AG04450 (cell line): ENCODE measurements at regions not wholly inside any gene's neighbourhood (a gene's known extent, or its start where the extent isn't known, plus 50 kb on each side); places are given as distances from the start of the nearest gene placed in this dataset.

Source experiments
- CTCF ChIA-PET: fragments of 300-600, 350-600 bp; formaldehyde crosslinking; extraction: SDS; loops from one replicate; lab custom pipeline; 2022; ENCODE audit warnings: antibody characterized with exemption, inconsistent platforms; lab: Charles Lee
- POLR2A ChIA-PET: fragments of 350-600 bp; formaldehyde crosslinking; extraction: SDS; loops from one replicate; lab custom pipeline; 2021; ENCODE audit warnings: antibody characterized with exemption, inconsistent platforms; lab: Yijun Ruan, JAX
- DNase-seq: peaks from one replicate; pipeline ENCODE4 v3.0.0-alpha.2; 2011; ENCODE audit warnings: low read depth, low spot score
- H3K27ac ChIP-seq: one replicate; pipeline ENCODE4 v1.5.1; 2012; ENCODE audit warnings: low read depth, low read length, control low read depth
- H3K27me3 ChIP-seq: one replicate; pipeline ENCODE4 v1.6.0; 2012; ENCODE audit warnings: low read length; ENCODE audit not compliant: control insufficient read depth, insufficient read depth
- H3K4me3 ChIP-seq: 2 replicates; pipeline ENCODE4 v1.5.1; 2011; ENCODE audit warnings: mild to moderate bottlenecking, low read depth, low read length, control low read depth
- H3K9me3 ChIP-seq: 2 replicates; pipeline ENCODE4 v1.5.1; 2012; ENCODE audit warnings: low read length; ENCODE audit not compliant: control insufficient read depth, insufficient read depth
- TF ChIP-seq, protein P1 (sequence below): IDR thresholded peaks from 2 replicates; pipeline ENCODE4 v1.5.1; 2011; ENCODE audit warnings: low read depth, low read length, control low read depth, inconsistent platforms

DNA sequence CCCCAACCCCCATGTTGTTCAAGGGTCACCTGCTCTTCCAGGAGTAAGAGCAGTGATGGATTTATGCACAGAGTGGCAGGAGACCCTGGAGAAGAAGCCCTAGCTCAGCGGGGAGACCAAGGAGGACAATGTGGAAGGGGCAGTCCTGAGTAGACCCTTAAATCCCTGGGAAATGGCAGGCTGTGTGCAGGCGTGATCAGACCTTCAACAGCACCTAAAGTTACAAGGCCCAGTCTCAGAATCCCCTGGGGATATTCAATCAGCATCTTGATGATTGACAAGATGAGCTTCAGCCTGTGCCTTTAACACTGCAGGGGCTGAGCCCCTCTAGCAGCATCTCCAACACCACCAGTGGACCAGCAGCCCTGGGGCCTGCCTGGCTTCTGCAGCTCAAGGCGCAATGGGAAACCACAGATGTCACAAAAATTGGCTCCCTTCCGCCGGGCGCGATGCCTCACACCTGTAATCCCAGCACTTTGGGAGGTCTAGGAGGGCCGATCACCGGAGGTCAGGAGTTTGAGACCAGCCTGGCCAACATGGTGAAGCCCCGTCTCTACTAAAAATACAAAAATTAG lies 60.4 kb downstream of the IRF2BP2 start:
- H3K4me3 ChIP-seq, result no peak overlapping the region
- no peaks in the 10 kb centered on the region; the same call in 1 of the 2 replicates for H3K9me3 ChIP-seq
- TF ChIP-seq, protein P1, sequence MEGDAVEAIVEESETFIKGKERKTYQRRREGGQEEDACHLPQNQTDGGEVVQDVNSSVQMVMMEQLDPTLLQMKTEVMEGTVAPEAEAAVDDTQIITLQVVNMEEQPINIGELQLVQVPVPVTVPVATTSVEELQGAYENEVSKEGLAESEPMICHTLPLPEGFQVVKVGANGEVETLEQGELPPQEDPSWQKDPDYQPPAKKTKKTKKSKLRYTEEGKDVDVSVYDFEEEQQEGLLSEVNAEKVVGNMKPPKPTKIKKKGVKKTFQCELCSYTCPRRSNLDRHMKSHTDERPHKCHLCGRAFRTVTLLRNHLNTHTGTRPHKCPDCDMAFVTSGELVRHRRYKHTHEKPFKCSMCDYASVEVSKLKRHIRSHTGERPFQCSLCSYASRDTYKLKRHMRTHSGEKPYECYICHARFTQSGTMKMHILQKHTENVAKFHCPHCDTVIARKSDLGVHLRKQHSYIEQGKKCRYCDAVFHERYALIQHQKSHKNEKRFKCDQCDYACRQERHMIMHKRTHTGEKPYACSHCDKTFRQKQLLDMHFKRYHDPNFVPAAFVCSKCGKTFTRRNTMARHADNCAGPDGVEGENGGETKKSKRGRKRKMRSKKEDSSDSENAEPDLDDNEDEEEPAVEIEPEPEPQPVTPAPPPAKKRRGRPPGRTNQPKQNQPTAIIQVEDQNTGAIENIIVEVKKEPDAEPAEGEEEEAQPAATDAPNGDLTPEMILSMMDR, result no peak
- DNase-seq, result no peak
- no peak overlapping the region for H3K27ac ChIP-seq
- ChIA-PET CTCF (no interaction called here), POLR2A (no interaction called here)
- H3K27me3 ChIP-seq, result no peaks in the 10 kb centered on the region

DNA sequence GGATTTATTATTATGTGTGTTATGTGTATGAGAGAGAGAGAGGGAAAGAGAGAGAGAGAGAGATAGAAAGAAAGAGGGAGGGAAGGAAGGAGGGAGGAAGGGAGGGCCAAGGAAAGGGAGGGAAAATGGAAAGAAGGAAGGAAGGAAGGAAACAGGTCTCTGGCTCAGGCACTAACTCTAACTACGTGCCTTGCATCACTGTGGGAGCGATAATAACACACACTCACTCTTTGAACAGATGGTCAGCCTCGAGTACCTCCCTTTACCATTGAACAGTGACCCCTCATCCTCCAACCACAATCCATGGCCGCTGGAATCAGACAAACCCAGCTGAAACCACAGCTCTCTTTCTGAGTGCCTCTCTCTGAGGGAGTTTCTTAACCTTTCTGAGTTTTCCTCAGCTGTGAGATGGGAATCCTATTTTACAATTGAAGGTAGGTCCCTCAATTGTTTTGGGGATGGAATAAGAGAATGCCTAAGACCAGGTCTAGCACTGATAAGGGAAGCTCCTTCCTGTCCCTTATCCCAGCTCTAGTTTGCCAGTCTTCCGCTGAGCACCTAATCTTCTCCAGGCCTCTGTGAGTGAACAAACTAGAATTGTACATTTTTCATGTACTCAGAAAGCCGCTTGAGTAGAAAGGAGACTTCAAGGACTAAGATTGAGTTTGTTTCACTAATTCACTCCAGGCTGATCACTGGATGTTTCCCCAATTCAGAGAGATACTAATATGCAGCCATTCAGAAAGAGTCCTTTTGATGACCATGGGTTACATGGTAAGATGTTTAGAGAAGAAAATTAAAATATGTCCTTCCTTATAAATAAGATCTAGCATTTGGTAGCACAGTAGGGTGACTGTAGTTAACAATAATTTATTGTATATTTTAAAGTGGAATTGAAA lies 62.8 kb downstream of the IRF2BP2 start:
- H3K27me3 ChIP-seq, result no peaks in the 10 kb centered on the region
- TF ChIP-seq, protein P1, result no peak
- POLR2A ChIA-PET, result no interaction called here
- CTCF ChIA-PET, result no interaction called here
- H3K9me3 ChIP-seq, result no peaks in the 10 kb centered on the region; the same call in 1 of the 2 replicates
- H3K4me3 ChIP-seq, result no peak overlapping the region
- H3K27ac ChIP-seq, result no peak overlapping the region
- no peak for DNase-seq

DNA sequence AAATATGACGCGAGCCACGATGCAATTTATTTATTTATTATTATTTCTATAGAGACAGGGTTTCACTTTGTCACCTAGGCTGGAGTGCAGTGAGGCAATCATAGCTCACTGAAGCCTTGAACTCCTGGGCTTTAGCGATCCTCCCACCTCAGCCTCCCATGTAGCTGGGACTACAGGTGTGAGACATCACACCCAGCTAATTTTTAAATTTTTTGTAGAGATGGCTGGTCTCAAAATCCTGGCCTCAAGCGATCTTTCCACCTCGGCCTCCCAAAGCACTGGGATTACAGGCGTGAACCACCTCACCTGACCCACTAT lies 63.6 kb downstream of the IRF2BP2 start:
- DNase-seq, result no peak
- ChIA-PET POLR2A (no interaction called here), CTCF (no interaction called here)
- H3K27ac ChIP-seq, result no peak overlapping the region
- H3K27me3 ChIP-seq, result no peaks in the 10 kb centered on the region
- no peak overlapping the region for H3K4me3 ChIP-seq
- no peaks in the 10 kb centered on the region; the same call in 1 of the 2 replicates for H3K9me3 ChIP-seq
- TF ChIP-seq, protein P1, result no peak

DNA sequence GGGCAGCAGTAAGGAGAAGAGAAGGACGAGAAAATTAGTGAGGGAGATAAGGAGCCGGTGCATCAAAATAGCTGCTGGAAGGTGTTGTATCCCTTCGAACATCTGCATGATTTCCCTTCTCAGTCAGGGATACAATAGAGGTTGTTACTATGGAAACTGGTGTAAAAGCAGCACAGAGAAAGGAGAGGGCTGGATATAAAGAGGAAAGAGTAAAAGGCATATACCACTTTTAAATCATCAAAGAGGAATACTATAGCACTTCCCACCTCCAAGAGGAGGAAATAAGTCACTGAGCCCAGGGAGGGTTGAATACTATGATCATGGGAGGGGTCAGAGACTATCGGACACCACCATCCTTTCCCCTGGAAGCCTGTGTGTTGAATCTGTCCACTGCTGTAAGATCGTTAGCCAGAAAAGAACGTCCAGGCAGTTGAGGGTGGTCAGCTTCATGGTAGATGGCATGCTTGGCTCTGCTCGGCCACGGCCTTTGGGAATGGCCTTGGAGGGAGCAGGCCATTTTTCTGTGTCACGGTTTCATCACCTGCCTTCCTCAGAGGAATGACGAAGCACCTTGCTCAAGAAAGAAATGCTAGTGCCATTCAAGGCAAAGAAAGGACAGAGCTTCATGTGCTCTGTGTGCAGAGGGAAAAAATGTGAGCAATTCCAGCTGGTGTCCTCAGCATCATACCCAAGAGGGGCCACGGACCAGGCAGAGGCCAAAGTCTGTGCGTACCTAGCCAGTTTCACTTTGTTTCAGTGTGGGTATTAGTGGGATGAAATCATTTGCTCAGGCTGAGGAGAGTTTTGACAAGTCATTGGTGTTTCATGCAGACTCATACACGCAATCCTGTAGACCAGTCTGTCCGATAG lies 64.2 kb downstream of the IRF2BP2 start:
- Histone ChIP-seq H3K27me3 (no peaks in the 10 kb centered on the region), H3K27ac (peak overlapping the region; percentile 47), H3K9me3 (no peaks in the 10 kb centered on the region; the same call in 1 of the 2 replicates), H3K4me3 (peak overlapping the region; percentile 1; the same call in 1 of the 2 replicates)
- ChIA-PET POLR2A (interaction anchor here (1.4 to 2.7 kb wide), 2 partner anchors 8 to 15 kb away, joined by 6 to 8 read pairs; no protein-coding TSS in a partner anchor), CTCF (no interaction called here)
- DNase-seq, result no peak
- TF ChIP-seq, protein P1, result no peak
